ENCODE measurements at regions not wholly inside any gene's neighbourhood (a gene's known extent, or its start where the extent isn't known, plus 50 kb on each side); places are given as distances from the start of the nearest gene placed in this dataset.

DNA sequence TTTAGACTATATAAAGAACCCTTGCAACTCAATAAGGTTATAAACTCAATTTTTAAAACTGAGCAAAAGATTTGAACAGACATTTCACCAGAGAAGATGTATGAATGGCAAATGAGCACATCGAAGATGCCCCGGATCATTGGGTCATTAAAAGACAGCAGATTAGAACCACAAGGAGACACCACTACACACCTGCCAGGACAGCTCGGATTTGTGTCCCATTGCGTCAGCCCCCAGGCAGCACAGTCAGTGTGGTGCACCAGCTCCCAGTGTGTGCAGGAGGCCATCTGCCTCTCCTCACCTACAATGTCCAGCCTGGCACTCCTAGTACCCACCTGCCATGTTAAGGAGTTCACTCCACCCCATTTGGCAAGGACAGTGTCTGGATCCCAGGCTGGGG is 61.1 kb upstream of the LRP8 start:
- TF ChIP-seq KLF5 (IDR thresholded peaks at IDR 0.05; ENCODE audit: partially characterized antibody): no peak
- TF ChIP-seq, protein P1, sequence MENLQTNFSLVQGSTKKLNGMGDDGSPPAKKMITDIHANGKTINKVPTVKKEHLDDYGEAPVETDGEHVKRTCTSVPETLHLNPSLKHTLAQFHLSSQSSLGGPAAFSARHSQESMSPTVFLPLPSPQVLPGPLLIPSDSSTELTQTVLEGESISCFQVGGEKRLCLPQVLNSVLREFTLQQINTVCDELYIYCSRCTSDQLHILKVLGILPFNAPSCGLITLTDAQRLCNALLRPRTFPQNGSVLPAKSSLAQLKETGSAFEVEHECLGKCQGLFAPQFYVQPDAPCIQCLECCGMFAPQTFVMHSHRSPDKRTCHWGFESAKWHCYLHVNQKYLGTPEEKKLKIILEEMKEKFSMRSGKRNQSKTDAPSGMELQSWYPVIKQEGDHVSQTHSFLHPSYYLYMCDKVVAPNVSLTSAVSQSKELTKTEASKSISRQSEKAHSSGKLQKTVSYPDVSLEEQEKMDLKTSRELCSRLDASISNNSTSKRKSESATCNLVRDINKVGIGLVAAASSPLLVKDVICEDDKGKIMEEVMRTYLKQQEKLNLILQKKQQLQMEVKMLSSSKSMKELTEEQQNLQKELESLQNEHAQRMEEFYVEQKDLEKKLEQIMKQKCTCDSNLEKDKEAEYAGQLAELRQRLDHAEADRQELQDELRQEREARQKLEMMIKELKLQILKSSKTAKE (IDR thresholded peaks at IDR 0.05; ENCODE audit: low read depth, poor library complexity, severe bottlenecking): no peak
- TF ChIP-seq, protein P2, sequence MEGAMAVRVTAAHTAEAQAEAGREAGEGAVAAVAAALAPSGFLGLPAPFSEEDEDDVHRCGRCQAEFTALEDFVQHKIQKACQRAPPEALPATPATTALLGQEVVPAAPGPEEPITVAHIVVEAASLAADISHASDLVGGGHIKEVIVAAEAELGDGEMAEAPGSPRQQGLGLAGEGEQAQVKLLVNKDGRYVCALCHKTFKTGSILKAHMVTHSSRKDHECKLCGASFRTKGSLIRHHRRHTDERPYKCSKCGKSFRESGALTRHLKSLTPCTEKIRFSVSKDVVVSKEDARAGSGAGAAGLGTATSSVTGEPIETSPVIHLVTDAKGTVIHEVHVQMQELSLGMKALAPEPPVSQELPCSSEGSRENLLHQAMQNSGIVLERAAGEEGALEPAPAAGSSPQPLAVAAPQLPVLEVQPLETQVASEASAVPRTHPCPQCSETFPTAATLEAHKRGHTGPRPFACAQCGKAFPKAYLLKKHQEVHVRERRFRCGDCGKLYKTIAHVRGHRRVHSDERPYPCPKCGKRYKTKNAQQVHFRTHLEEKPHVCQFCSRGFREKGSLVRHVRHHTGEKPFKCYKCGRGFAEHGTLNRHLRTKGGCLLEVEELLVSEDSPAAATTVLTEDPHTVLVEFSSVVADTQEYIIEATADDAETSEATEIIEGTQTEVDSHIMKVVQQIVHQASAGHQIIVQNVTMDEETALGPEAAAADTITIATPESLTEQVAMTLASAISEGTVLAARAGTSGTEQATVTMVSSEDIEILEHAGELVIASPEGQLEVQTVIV (IDR thresholded peaks at IDR 0.05; ENCODE audit: borderline replicate concordance, partially characterized antibody): no peak
- TF ChIP-seq, protein P3, sequence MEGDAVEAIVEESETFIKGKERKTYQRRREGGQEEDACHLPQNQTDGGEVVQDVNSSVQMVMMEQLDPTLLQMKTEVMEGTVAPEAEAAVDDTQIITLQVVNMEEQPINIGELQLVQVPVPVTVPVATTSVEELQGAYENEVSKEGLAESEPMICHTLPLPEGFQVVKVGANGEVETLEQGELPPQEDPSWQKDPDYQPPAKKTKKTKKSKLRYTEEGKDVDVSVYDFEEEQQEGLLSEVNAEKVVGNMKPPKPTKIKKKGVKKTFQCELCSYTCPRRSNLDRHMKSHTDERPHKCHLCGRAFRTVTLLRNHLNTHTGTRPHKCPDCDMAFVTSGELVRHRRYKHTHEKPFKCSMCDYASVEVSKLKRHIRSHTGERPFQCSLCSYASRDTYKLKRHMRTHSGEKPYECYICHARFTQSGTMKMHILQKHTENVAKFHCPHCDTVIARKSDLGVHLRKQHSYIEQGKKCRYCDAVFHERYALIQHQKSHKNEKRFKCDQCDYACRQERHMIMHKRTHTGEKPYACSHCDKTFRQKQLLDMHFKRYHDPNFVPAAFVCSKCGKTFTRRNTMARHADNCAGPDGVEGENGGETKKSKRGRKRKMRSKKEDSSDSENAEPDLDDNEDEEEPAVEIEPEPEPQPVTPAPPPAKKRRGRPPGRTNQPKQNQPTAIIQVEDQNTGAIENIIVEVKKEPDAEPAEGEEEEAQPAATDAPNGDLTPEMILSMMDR (IDR thresholded peaks at IDR 0.05 in 2 of 3, conservative IDR thresholded peaks at IDR 0.05 in 1 of 3; ENCODE audit: control insufficient read depth in 2 of 3, extremely low read depth in 1 of 3, insufficient read depth in 1 of 3, low read depth in 3 of 3, low read length in 3 of 3): no peak
- no peak for TF ChIP-seq POLR2AphosphoS5 (IDR thresholded peaks at IDR 0.05; ENCODE audit: low read length)
- no peak for TF ChIP-seq POLR2A (IDR thresholded peaks at IDR 0.05; ENCODE audit: low read depth, low read length)
- no peak for TF ChIP-seq EZH2 (IDR thresholded peaks at IDR 0.05; ENCODE audit: borderline replicate concordance, control insufficient read depth, low read depth, low read length)
- no peak for TF ChIP-seq TAF1 (IDR thresholded peaks at IDR 0.05; ENCODE audit: borderline replicate concordance, low read depth, low read length)
